ENCODE measurements at regions not wholly inside any gene's neighbourhood (a gene's known extent, or its start where the extent isn't known, plus 50 kb on each side); places are given as distances from the start of the nearest gene placed in this dataset.

GRCh38 chr3:107077391-107077790 lies 299.8 kb upstream of the CCDC54 start:
- no peak overlapping the region for H2AFZ ChIP-seq (ENCODE audit: low read depth)
- H3K9me2 ChIP-seq: no peaks in the 10 kb centered on the region
- CTCF ChIA-PET: interaction anchor here (0.7 to 3.6 kb wide), 2 partner anchors 12 to 580 kb away, joined by 3 to 23 read pairs; no protein-coding TSS in a partner anchor
- no peaks in the 10 kb centered on the region for H3K9me3 ChIP-seq
- peaks cover 0 to 4% of the 10 kb centered on the region in 2 experiments; a peak in 1 of 4 replicates for H3K4me1 ChIP-seq (ENCODE audit: control insufficient read depth in 1 of 2, insufficient read depth in 2 of 2, low read depth in 1 of 2, low read length in 1 of 2)
- H3K36me3 ChIP-seq (replicated peaks in 1 of 2; ENCODE audit: control insufficient read depth in 1 of 2, insufficient read depth in 2 of 2, low read length in 1 of 2): no peaks in the 10 kb centered on the region
- no peaks in the 10 kb centered on the region for H3F3A ChIP-seq (replicated peaks; ENCODE audit: insufficient read depth)
- POLR2A ChIA-PET: no interaction called here
- no peak for TF ChIP-seq PBX3 (IDR thresholded peaks at IDR 0.05)
- TF ChIP-seq MAX (IDR thresholded peaks at IDR 0.05; ENCODE audit: low read depth): no peak
- TF ChIP-seq ELF1 (IDR thresholded peaks at IDR 0.05): no peak
- TF ChIP-seq EZH2phosphoT487 (IDR thresholded peaks at IDR 0.05; ENCODE audit: borderline replicate concordance, low read depth): no peak
- no peak for TF ChIP-seq CHD2 (IDR thresholded peaks at IDR 0.05; ENCODE audit: low read length, partially characterized antibody)
- TF ChIP-seq REST (IDR thresholded peaks at IDR 0.05; ENCODE audit: low read depth, low read length): no peak
- TF ChIP-seq TEAD4 (IDR thresholded peaks at IDR 0.05; ENCODE audit: borderline replicate concordance, insufficient read depth): no peak
- TF ChIP-seq POLR2AphosphoS5 (IDR thresholded peaks at IDR 0.05; ENCODE audit: low read depth, low read length): no peak
- no peak for TF ChIP-seq MXI1 (IDR thresholded peaks at IDR 0.05; ENCODE audit: low read depth, low read length)
- H3K27me3 ChIP-seq (ENCODE audit: insufficient read depth): no peaks in the 10 kb centered on the region
- no peak overlapping the region for H3K9ac ChIP-seq
- no peak overlapping the region for H3K27ac ChIP-seq (ENCODE audit: low read depth in 2 of 2, low read length in 1 of 2)
- H3K4me2 ChIP-seq: no peak overlapping the region
- H4K20me1 ChIP-seq (ENCODE audit: insufficient read depth): no peaks in the 10 kb centered on the region
- WGBS (ENCODE audit: low lambda C conversion rate): 72% methylated on average over 2 of the region's 2 CpGs
- DNase-seq: no peak
- no peak overlapping the region for H3K4me3 ChIP-seq (ENCODE audit: low read depth in 2 of 2, low read length in 1 of 2)
- H3K79me2 ChIP-seq (ENCODE audit: insufficient read depth): no peaks in the 10 kb centered on the region

- Histone ChIP-seq H3K4me3 (ENCODE audit: low read depth in 2 of 2, low read length in 1 of 2) (no peak overlapping the region), H3K27ac (ENCODE audit: low read depth in 2 of 2, low read length in 1 of 2) (no peak overlapping the region)
- POLR2A ChIA-PET: no interaction called here
- TF ChIP-seq JUND (IDR thresholded peaks at IDR 0.05) (no peak), PBX3 (IDR thresholded peaks at IDR 0.05) (no peak), TCF12 (IDR thresholded peaks at IDR 0.05) (no peak), EP300 (IDR thresholded peaks at IDR 0.05; ENCODE audit: borderline replicate concordance in 1 of 2, low read depth in 1 of 2, low read length in 1 of 2) (no peak), RAD21 (IDR thresholded peaks at IDR 0.05; ENCODE audit: low read length) (no peak), GATA2 (CRISPR knock-in tag; IDR thresholded peaks at IDR 0.05) (no peak), CHD2 (IDR thresholded peaks at IDR 0.05; ENCODE audit: low read length, partially characterized antibody) (no peak), YY1 (IDR thresholded peaks at IDR 0.05; ENCODE audit: low read depth) (no peak), NRF1 (IDR thresholded peaks at IDR 0.05; ENCODE audit: low read depth, low read length) (no peak), USF1 (IDR thresholded peaks at IDR 0.05; ENCODE audit: borderline replicate concordance, low read depth) (no peak), ELF1 (IDR thresholded peaks at IDR 0.05) (no peak), IRF3 (IDR thresholded peaks at IDR 0.05; ENCODE audit: low read depth, low read length) (no peak), FOXM1 (IDR thresholded peaks at IDR 0.05; ENCODE audit: low read depth) (no peak), GABPA (IDR thresholded peaks at IDR 0.05; ENCODE audit: low read depth) (no peak), MXI1 (IDR thresholded peaks at IDR 0.05; ENCODE audit: low read depth, low read length) (no peak), RCOR1 (IDR thresholded peaks at IDR 0.05; ENCODE audit: low read length) (no peak), MEF2A (IDR thresholded peaks at IDR 0.05; ENCODE audit: borderline replicate concordance, low read depth) (no peak)
Measured at GRCh38 chr3:107082527-107082926, 294.7 kb upstream of the CCDC54 start.

More at GRCh38 chr3:107082527-107082926, 294.7 kb upstream of the CCDC54 start:
- WGBS (ENCODE audit: low lambda C conversion rate): 22% methylated on average over 3 of the region's 3 CpGs
- Histone ChIP-seq H3F3A (replicated peaks; ENCODE audit: insufficient read depth) (no peaks in the 10 kb centered on the region), H3K27me3 (ENCODE audit: insufficient read depth) (no peaks in the 10 kb centered on the region), H3K4me1 (ENCODE audit: control insufficient read depth in 1 of 2, insufficient read depth in 2 of 2, low read depth in 1 of 2, low read length in 1 of 2) (peaks cover 0 to 8% of the 10 kb centered on the region in 2 experiments; a peak in 1 of 4 replicates), H3K36me3 (replicated peaks in 1 of 2; ENCODE audit: control insufficient read depth in 1 of 2, insufficient read depth in 2 of 2, low read length in 1 of 2) (no peaks in the 10 kb centered on the region), H3K4me2 (no peak overlapping the region; the same call in 1 of the 2 replicates), H3K9ac (no peak overlapping the region), H3K9me3 (no peaks in the 10 kb centered on the region), H3K79me2 (ENCODE audit: insufficient read depth) (no peaks in the 10 kb centered on the region), H2AFZ (ENCODE audit: low read depth) (no peak overlapping the region), H3K9me2 (no peaks in the 10 kb centered on the region), H4K20me1 (ENCODE audit: insufficient read depth) (no peaks in the 10 kb centered on the region)
- CTCF ChIA-PET: interaction anchor here (1.8 kb wide), 1 partner anchor 18 kb away, joined by 8 read pairs; no protein-coding TSS in a partner anchor
- no peak for DNase-seq

Data from SK-N-SH (cell line).